GM18505 (cell line): ENCODE measurements at regions not wholly inside any gene's neighbourhood (a gene's known extent, or its start where the extent isn't known, plus 50 kb on each side); places are given as distances from the start of the nearest gene placed in this dataset.

Source experiments
- ATAC-seq: cut with Tn5 transposase; IDR thresholded peaks from one replicate; pipeline ENCODE4 v1.9.1; 2021; ENCODE audit not compliant: unreplicated experiment
- POLR2A ChIP-seq: IDR thresholded peaks from 4 replicates; pipeline ENCODE4 v1.6.1; 2011; ENCODE audit warnings: borderline replicate concordance; ENCODE audit not compliant: insufficient read depth, insufficient read length; ENCODE audit errors: extremely low read depth

DNA sequence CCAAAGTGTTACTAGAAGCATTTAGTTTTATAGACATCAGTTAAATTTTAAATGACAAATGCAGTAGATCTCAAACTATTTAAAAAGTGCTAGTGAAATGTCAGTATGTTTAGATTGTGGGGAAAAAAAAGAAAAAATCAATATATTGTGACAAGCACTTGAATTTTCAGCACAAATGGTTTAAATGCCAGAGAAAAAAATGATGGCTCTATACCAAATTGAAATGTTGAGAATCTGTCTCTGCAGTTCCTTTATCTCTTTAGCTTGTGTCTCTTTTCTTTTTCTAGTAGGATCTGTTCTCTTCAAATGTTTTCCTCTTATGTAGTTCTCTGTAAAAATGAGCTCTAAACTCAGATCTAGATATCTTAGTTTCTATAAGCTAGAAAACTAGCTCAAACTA lies 682.6 kb upstream of the GCFC2 start:
- no peak for ATAC-seq

DNA sequence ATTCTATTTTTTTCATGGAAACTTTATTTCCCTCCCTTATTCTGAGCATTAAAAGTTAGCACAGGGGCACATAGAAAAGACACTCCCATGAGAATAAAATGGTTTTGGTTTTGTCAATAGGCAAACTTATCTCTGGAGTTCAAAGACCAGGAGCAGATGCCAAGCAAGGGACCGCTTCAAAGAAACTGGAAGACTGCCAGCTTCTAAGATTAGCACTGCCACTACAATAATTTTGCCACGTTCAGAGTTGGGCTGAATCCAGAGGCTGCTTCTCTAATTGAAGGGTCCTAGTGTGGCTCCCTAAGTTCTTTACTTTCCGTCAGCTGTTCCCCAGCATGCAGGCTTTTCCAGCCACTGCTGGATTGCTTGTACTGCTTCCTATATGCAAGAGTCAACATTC lies 681.0 kb upstream of the GCFC2 start:
- no peak for ATAC-seq
- TF ChIP-seq POLR2A: no peak

More for the DNA sequence above, 682.6 kb upstream of the GCFC2 start:
- TF ChIP-seq POLR2A: no peak

DNA sequence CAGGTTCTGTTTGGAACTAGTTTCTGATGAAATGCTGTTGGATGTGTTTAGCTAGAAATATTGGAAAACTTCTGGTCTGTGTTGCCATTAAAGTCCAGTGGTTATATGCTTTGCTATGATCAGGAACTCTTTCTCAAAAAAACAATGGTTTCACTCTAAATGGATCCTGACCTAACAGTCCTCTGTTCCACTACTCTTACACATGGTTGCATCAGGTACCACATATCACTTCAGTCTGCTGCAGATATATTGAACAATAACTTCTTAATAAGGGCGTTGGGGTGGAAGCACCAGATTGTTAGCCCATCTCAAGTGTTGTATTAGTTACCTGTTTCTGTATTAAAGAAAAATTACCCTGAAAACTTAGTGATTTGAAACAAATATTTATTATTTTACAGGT lies 676.6 kb upstream of the GCFC2 start:
- no peak for ATAC-seq
- TF ChIP-seq POLR2A: no peak

DNA sequence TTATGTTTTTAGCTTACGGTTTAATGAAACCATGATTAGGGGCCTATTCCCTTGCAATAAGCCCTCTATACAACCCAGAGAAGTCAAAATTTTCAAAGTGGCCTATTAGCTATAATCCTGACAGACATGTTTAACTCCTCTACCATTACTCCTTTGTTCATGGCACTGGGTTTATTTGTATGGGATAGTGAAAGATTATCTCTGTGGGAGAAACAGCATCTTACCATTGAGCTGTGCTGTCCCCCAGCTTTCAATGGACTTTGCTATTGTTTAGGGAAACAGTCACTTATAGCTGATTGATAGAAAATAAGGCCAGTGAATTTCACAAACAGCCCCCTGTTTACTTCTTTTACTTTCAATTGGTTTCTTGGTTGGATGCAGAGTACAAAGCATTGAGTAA lies 675.2 kb upstream of the GCFC2 start:
- ATAC-seq: no peak
- TF ChIP-seq POLR2A: no peak

DNA sequence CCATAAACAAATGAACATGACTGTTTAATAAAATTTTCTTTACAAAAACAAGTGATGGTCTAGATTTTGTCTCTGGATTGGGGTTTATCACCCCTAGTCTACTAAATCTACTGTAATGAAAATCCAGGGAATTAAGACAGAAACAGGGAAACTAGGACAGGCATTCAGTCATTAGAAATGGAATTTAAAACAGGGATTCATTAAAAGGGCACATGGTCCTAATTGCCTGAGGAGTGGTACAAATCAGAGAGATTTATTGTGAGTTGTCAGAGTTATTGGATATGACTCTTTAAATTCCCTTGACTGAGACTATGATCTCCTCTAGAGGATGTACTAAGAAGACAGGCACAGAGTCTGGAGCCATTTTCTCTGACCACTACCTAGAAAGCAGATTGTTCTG lies 670.9 kb upstream of the GCFC2 start:
- TF ChIP-seq POLR2A: no peak
- no peak for ATAC-seq

DNA sequence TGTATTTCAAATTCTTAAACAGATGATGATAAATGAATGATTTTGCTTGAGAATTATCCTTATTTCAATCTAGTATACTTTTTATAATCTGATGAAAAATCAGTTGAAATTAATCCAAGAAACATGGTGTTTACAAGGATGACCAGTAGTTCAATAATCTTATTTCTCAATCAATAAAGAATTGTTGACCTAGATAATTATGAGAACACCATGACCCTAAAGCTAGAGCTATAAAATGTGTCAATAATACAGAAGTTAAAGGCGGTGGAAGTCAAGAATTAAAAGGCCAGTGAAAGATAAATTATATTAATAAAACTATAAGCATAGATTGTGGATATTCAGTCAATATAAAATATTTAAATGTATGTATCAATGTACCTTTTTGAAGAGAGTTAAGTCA lies 667.4 kb upstream of the GCFC2 start:
- no peak for ATAC-seq
- TF ChIP-seq POLR2A: no peak

DNA sequence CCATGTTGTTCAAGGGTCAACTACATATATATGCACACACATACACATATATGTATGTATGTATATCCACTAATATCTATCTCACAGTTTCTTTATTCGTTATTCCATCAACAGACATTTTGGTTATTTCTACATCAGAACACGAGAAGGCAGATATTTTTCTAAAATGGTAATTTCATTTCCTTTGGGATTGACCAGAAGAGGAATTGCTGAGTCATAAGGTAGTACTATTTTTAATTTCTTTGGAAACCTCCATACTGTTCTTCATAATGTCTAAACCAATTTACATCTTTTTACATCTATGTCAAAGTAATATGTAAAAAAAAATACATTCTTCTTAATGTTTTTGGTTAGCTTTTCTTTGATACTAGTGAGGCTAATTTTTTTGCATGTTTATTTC lies 630.7 kb upstream of the GCFC2 start:
- no peak for ATAC-seq
- TF ChIP-seq POLR2A: no peak

DNA sequence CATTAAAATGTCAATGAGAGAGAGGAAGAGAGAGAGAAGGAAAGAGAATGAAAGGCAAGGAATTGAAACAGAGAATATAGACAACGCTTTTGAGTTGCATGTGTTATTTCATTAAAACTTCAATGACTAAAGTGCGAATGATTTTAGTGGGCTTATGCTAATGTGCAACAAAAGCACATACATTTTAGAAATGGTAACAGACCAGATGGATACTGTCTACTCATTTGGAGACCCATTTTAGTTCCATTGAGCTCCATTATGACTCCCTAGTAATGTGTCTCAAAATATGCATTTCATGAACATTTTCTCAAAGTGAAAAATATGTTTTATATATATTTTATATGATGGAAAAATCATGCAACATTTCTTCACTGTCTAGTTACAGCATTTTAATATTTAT lies 622.2 kb upstream of the GCFC2 start:
- no peak for ATAC-seq
- TF ChIP-seq POLR2A: no peak

DNA sequence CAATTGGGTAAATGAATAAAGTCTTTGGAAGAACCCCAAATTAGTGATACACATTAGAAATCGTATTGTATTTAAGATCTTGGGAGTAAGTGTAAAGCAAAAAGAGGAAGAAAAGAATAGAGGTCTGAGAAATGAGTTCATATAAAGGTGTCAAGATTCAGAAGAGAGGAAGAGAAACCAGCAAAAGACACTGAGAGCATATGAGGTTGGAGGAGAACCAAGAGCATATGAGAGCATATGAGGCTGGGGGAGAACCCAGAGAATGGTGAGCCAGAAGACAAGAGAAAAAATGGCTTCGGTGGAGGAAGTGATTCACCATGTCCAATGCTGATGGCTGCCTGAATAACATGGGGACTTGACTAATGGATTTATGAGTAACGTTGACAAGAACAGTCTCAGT lies 620.1 kb upstream of the GCFC2 start:
- ATAC-seq: no peak
- no peak for TF ChIP-seq POLR2A

DNA sequence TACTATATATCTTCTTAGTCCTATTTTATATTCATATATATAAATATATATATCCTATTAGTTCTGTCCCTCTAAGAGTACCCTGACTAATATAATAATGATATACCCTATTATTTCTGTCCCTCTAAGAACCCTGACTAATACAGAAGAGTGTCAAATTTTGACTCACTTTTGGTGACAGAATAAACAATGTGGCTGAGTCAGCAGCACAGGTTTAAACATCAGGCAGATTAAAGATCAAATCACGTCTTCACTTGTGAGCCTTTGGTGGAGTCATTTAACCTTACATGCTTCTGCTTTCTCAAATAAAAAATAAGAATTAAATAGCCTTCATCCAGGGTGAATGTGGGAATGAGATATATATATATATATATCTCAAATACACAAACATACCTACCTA lies 615.9 kb upstream of the GCFC2 start:
- ATAC-seq: no peak
- TF ChIP-seq POLR2A: no peak

DNA sequence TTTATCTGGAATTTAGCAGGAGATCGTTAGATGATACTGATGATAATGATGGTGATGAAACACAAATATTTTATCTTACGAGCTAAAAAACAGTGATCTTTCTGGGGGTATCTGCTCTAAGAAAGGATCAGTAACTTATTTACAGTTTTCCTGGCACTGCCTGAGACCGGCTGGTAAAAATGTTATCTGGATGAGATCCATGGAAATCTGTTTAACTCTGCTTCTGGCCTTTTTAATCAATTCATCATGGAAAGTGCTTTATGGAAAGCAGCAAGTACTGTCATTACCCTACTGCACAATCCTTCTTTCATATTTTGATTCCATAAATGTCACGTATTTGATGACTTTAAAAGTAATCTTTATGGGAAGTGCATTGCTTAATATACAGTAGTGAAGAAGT lies 612.7 kb upstream of the GCFC2 start:
- no peak for TF ChIP-seq POLR2A
- ATAC-seq: no peak

DNA sequence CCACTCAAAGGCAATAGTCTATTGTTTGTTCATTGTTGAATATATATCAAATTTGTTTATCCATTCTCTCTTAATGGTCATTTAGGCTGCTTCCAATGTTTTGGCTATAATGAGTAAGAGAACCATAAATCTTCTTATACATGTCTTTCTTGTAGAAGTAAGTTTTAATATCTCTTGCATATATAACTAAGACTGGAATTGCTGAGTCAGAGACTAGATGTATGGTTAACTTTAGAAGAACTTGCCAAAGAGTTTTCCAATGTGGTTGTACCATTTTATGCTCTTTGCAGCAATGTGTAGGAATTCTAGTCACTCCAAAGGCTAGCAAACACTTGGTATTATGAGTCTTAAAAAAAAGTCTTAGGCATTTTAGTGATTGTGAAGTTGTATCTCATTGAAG lies 610.0 kb upstream of the GCFC2 start:
- no peak for TF ChIP-seq POLR2A
- ATAC-seq: no peak

DNA sequence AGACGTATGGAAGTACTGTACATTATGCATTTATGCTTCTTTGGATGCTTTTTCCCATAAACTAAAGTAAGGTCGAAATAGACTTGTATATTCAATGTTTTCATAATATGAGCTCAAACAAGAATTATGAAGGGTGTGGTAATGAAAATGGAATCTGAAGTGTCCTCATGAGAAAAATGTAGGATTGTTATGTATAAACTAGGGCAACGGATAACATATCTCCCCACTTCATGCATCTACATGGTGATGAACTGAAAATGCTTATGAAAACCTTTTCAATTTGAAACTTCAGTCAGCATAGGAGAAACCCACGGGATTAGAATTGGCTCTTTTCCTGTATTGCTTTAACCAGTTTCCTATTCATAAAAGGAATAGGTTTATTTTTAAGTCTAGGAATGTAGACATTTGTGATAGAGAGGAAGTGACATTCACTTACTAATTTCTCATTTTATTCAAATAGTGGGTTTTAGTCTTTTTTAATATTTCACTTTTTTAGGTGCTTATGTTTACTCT lies 608.2 kb upstream of the GCFC2 start:
- no peak for TF ChIP-seq POLR2A
- no peak for ATAC-seq

DNA sequence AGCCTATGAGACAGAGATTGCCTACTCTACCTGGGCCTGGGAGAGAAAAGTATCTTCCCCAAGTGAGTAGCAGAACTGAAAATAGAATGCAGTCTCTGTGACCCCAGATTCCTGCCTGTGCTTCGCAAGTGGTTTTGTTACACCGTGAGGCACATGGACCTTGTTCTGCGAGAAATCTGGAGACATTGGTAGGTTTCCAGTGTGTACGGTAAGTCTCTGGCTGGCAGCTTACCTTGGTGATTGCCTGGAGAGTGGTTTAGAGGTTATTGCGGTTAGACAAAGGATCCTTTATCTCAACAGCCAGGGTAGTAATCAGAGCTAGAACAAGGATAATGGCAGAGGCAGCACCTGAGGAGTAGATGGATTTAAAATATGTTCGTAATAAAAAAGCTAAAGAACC lies 606.0 kb upstream of the GCFC2 start:
- no peak for TF ChIP-seq POLR2A
- no peak for ATAC-seq
